Keratinocyte (primary cell): ENCODE measurements at regions not wholly inside any gene's neighbourhood (a gene's known extent, or its start where the extent isn't known, plus 50 kb on each side); places are given as distances from the start of the nearest gene placed in this dataset.

Source experiments
- DNase-seq: peaks from one replicate; pipeline ENCODE4 v3.0.0-alpha.2; 2011; ENCODE audit warnings: low read depth, missing footprints, low spot score
- FAIRE-seq: peaks from 2 replicates; lab custom pipeline; 2011; peaks lifted over from hg19 to GRCh38; lab: Jason Lieb, UNC
- H2AFZ ChIP-seq: 2 replicates; pipeline ENCODE4 v1.6.0; 2012; ENCODE audit warnings: low read length, control low read depth, inconsistent platforms; ENCODE audit not compliant: control insufficient read depth
- H3K27ac ChIP-seq: 2 replicates; pipeline ENCODE4 v1.5.1; 2011; ENCODE audit warnings: low read length; ENCODE audit not compliant: control insufficient read depth, insufficient read depth
- H3K27me3 ChIP-seq: 3 replicates; pipeline ENCODE4 v1.6.0; 2011; ENCODE audit warnings: low read length; ENCODE audit not compliant: control insufficient read depth, insufficient read depth; ENCODE audit errors: extremely low read depth
- H3K36me3 ChIP-seq, 2 experiments: 2 replicates in 1 of 2; 3 replicates in 1 of 2; pipeline ENCODE4 v1.5.1; 2011; ENCODE audit warnings: low read length in 2 of 2, mild to moderate bottlenecking in 1 of 2; ENCODE audit not compliant: control insufficient read depth in 2 of 2, insufficient read depth in 2 of 2; ENCODE audit errors: extremely low read depth in 1 of 2
- H3K4me1 ChIP-seq: 3 replicates; pipeline ENCODE4 v1.5.1; 2011; ENCODE audit warnings: low read length; ENCODE audit not compliant: control insufficient read depth, insufficient read depth; ENCODE audit errors: extremely low read depth
- H3K4me2 ChIP-seq: 3 replicates; pipeline ENCODE4 v1.6.0; 2011; ENCODE audit warnings: low read depth, low read length; ENCODE audit not compliant: control insufficient read depth, insufficient read depth; ENCODE audit errors: extremely low read depth
- H3K4me3 ChIP-seq, 3 experiments: fragments of 200-600 bp in 1 of 3; sonication (generic) in 1 of 3; 2 replicates in 2 of 3; 3 replicates in 1 of 3; pipeline ENCODE4 v1.5.1; 2011 to 2016; ENCODE audit warnings: low read length in 3 of 3, mild to moderate bottlenecking in 3 of 3, control low read depth in 2 of 3, inconsistent platforms in 1 of 3, low read depth in 1 of 3, mixed read lengths in 1 of 3, mixed run types in 1 of 3, moderate library complexity in 1 of 3; ENCODE audit not compliant: control insufficient read depth in 2 of 3, insufficient read depth in 2 of 3; ENCODE audit errors: extremely low read depth in 1 of 3
- H3K79me2 ChIP-seq: 2 replicates; pipeline ENCODE4 v1.6.0; 2012; ENCODE audit warnings: low read length; ENCODE audit not compliant: control insufficient read depth, insufficient read depth
- H3K9ac ChIP-seq: 3 replicates; pipeline ENCODE4 v1.6.0; 2011; ENCODE audit warnings: low read length; ENCODE audit not compliant: control insufficient read depth, insufficient read depth; ENCODE audit errors: extremely low read depth
- H3K9me1 ChIP-seq: 3 replicates; pipeline ENCODE4 v1.6.0; 2011; ENCODE audit warnings: low read length; ENCODE audit not compliant: control insufficient read depth, insufficient read depth; ENCODE audit errors: extremely low read depth
- H3K9me3 ChIP-seq: 2 replicates; pipeline ENCODE4 v1.5.1; 2012; ENCODE audit warnings: low read depth, low read length; ENCODE audit not compliant: control insufficient read depth
- H4K20me1 ChIP-seq: 3 replicates; pipeline ENCODE4 v1.6.0; 2011; ENCODE audit warnings: low read length; ENCODE audit not compliant: control insufficient read depth, insufficient read depth; ENCODE audit errors: extremely low read depth
- EZH2 ChIP-seq: IDR thresholded peaks from one replicate; pipeline ENCODE4 v1.6.1; 2012; ENCODE audit warnings: inconsistent platforms, mild to moderate bottlenecking, low read length, moderate library complexity
- dilution Hi-C: fragments of 300-500 bp; cut with MboI; formaldehyde crosslinking; loops from one replicate; pipeline ENCODE4 v1.7.0; 2020; ENCODE audit warnings: low sequenced_read_pairs; ENCODE audit not compliant: extremely low pct_ligation_motif_present
- TF ChIP-seq, protein P1 (sequence below), 3 experiments: IDR thresholded peaks in 1 of 3; conservative IDR thresholded peaks in 1 of 3; optimal IDR thresholded peaks in 1 of 3; 2 replicates in 2 of 3; 3 replicates in 1 of 3; pipeline versions ENCODE3 to v1.5.1; 2011; ENCODE audit warnings: low read length in 3 of 3, mild to moderate bottlenecking in 3 of 3, moderate library complexity in 2 of 3, control low read depth in 1 of 3, inconsistent platforms in 1 of 3; ENCODE audit not compliant: insufficient read depth in 2 of 3; ENCODE audit errors: extremely low read depth in 1 of 3

DNA sequence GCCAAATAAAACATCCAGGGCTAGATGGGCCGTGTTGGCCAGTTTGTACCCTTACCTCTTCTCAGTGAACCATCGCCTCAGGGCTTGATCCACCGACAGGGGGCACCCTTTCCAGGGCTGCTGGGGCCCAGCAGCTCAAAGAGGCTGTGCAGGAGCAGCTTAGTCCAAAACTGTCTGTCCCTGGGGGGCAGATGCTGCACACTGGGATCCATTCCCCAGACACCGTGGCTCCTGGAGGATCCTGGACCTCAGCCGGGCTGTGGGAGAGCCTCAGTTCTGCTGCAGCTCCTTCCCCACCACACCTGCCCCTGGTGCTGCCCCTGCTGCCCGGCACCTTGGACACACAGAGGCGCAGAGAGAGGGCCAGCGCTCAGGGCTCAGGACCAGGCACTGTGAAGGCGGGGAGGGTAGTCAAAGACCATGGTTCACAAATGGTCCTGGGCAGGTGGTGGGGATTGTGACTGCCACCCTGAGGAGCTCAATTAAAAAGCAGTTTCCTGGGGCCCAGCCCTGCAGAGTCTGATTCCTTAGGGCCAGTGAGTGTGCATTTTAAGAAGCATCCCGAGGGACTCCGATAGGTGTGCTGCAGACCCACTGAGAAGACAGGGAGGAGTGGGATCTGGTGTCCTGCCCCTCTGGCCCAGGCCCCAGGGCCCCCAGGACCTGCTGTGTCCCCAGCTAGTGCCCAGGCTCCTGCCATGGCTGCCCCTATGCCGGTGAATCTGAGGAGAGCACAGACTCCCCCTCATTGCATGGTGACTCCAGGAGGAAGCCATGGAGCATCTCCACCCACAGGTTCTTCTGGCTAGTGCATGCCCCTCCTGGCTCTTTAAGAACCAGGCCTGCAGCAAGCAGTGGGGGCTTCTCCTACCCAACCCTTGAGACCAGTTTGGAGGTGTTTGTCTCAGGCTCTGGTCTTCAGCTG is 86.5 kb upstream of the PRR20G start:
- Histone ChIP-seq H3K36me3 (no peaks in the 10 kb centered on the region), H3K9me1 (no peaks in the 10 kb centered on the region), H3K27ac (no peak overlapping the region), H3K9ac (no peak overlapping the region), H3K4me2 (no peak overlapping the region), H3K9me3 (no peaks in the 10 kb centered on the region), H3K79me2 (no peaks in the 10 kb centered on the region), H4K20me1 (no peaks in the 10 kb centered on the region), H3K4me1 (no peaks in the 10 kb centered on the region), H3K27me3 (peaks cover 8% of the 10 kb centered on the region), H2AFZ (no peak overlapping the region), H3K4me3 (no peak overlapping the region)
- TF ChIP-seq, protein P1, sequence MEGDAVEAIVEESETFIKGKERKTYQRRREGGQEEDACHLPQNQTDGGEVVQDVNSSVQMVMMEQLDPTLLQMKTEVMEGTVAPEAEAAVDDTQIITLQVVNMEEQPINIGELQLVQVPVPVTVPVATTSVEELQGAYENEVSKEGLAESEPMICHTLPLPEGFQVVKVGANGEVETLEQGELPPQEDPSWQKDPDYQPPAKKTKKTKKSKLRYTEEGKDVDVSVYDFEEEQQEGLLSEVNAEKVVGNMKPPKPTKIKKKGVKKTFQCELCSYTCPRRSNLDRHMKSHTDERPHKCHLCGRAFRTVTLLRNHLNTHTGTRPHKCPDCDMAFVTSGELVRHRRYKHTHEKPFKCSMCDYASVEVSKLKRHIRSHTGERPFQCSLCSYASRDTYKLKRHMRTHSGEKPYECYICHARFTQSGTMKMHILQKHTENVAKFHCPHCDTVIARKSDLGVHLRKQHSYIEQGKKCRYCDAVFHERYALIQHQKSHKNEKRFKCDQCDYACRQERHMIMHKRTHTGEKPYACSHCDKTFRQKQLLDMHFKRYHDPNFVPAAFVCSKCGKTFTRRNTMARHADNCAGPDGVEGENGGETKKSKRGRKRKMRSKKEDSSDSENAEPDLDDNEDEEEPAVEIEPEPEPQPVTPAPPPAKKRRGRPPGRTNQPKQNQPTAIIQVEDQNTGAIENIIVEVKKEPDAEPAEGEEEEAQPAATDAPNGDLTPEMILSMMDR (optimal IDR thresholded peaks at IDR 0.05 in 1 of 3, IDR thresholded peaks at IDR 0.05 in 1 of 3, conservative IDR thresholded peaks at IDR 0.05 in 1 of 3; ENCODE audit: extremely low read depth in 1 of 3, insufficient read depth in 2 of 3, low read length in 3 of 3) = peak; percentile 51 to 66 (median 63)
- TF ChIP-seq EZH2 = no peak
- DNase-seq = no peak
- no peak for FAIRE-seq
- dilution Hi-C loops = no loop called here

GRCh38 chr3:127373441-127374085 is 85.7 kb upstream of the PRR20G start:
- Histone ChIP-seq H3K27ac (no peak overlapping the region), H3K36me3 (no peaks in the 10 kb centered on the region), H3K9me1 (no peaks in the 10 kb centered on the region), H3K79me2 (no peaks in the 10 kb centered on the region), H3K27me3 (peaks cover 8% of the 10 kb centered on the region), H4K20me1 (no peaks in the 10 kb centered on the region), H3K4me3 (no peak overlapping the region), H3K9me3 (no peaks in the 10 kb centered on the region), H3K4me2 (no peak overlapping the region), H2AFZ (no peak overlapping the region), H3K9ac (no peak overlapping the region), H3K4me1 (no peaks in the 10 kb centered on the region)
- DNase-seq (no peak), FAIRE-seq (no peak)
- TF ChIP-seq, protein P1 (optimal IDR thresholded peaks at IDR 0.05 in 1 of 3, IDR thresholded peaks at IDR 0.05 in 1 of 3, conservative IDR thresholded peaks at IDR 0.05 in 1 of 3; ENCODE audit: extremely low read depth in 1 of 3, insufficient read depth in 2 of 3, low read length in 3 of 3) = no peak
- no peak for TF ChIP-seq EZH2
- dilution Hi-C loops = no loop called here
